ENCODE measurements at regions not wholly inside any gene's neighbourhood (a gene's known extent, or its start where the extent isn't known, plus 50 kb on each side); places are given as distances from the start of the nearest gene placed in this dataset.

- intact Hi-C loops (cut with micrococcal nuclease): no loop called here
- ChIA-PET POLR2A (no interaction called here), CTCF (no interaction called here)
- Histone ChIP-seq H3K4me1 (ENCODE audit: control insufficient read depth in 2 of 2, insufficient read depth in 2 of 2, low read length in 2 of 2) (no peaks in the 10 kb centered on the region), H2AFZ (ENCODE audit: insufficient read depth, low read depth, low read length, poor library complexity, severe bottlenecking) (no peak overlapping the region), H3K4me2 (replicated peaks; ENCODE audit: low read depth, low read length, poor library complexity, severe bottlenecking) (no peak overlapping the region), H3K27me3 (replicated peaks in 1 of 4; ENCODE audit: control extremely low read depth in 1 of 4, control insufficient read depth in 3 of 4, insufficient read depth in 4 of 4, low read length in 3 of 4) (peaks cover 0 to 3% (median 2%) of the 10 kb centered on the region in 4 experiments), H3K27ac (ENCODE audit: low read length in 2 of 2) (no peak overlapping the region), H3K4me3 (ENCODE audit: control extremely low read depth in 1 of 5, extremely low read depth in 1 of 5, insufficient read depth in 1 of 5, low read depth in 2 of 5, low read length in 4 of 5) (no peak overlapping the region), H3K9ac (ENCODE audit: low read length) (no peak overlapping the region), H3K79me2 (ENCODE audit: control insufficient read depth, insufficient read depth, low read length) (no peaks in the 10 kb centered on the region), H4K20me1 (ENCODE audit: control insufficient read depth, insufficient read depth, low read length, poor library complexity, severe bottlenecking) (no peaks in the 10 kb centered on the region), H3K9me3 (ENCODE audit: control extremely low read depth in 1 of 3, control insufficient read depth in 2 of 3, insufficient read depth in 1 of 3, low read length in 2 of 3) (peaks cover 0 to 4% (median 0%) of the 10 kb centered on the region in 3 donors), H3K36me3 (replicated peaks in 1 of 2; ENCODE audit: control extremely low read depth in 1 of 2, control insufficient read depth in 1 of 2, extremely low read depth in 1 of 2, insufficient read depth in 2 of 2, low read length in 1 of 2) (no peaks in the 10 kb centered on the region)
- H3K4me3 Mint-ChIP-seq: no peak overlapping the region
- H3K4me1 Mint-ChIP-seq: no peaks in the 10 kb centered on the region
- H3K27ac Mint-ChIP-seq: no peak overlapping the region
- TF ChIP-seq EZH2 (IDR thresholded peaks at IDR 0.05; ENCODE audit: borderline replicate concordance, insufficient read depth, low read depth, low read length, poor library complexity, severe bottlenecking): no peak
- peaks cover 4% of the 10 kb centered on the region for H3K9me3 Mint-ChIP-seq (ENCODE audit: insufficient read depth)
- peaks cover 30% of the 10 kb centered on the region for H3K27me3 Mint-ChIP-seq
- 100% methylated on average over 1 of the region's 1 CpG for WGBS (ENCODE audit: insufficient coverage)
- ATAC-seq (ENCODE audit: low read depth) (no peak), DNase-seq (no peak)
These were observed 123.2 kb upstream of the SLC7A14 start for GRCh38 chr3:170709046-170709445.

GRCh38 chr3:170707899-170708298, 122.0 kb upstream of the SLC7A14 start:
- Histone ChIP-seq H3K9me3 (ENCODE audit: control extremely low read depth in 1 of 3, control insufficient read depth in 2 of 3, insufficient read depth in 1 of 3, low read length in 2 of 3) (peaks cover 0 to 4% (median 0%) of the 10 kb centered on the region in 3 donors), H3K36me3 (replicated peaks in 1 of 2; ENCODE audit: control extremely low read depth in 1 of 2, control insufficient read depth in 1 of 2, extremely low read depth in 1 of 2, insufficient read depth in 2 of 2, low read length in 1 of 2) (no peaks in the 10 kb centered on the region), H3K79me2 (ENCODE audit: control insufficient read depth, insufficient read depth, low read length) (no peaks in the 10 kb centered on the region), H3K4me2 (replicated peaks; ENCODE audit: low read depth, low read length, poor library complexity, severe bottlenecking) (no peak overlapping the region), H3K9ac (ENCODE audit: low read length) (no peak overlapping the region), H4K20me1 (ENCODE audit: control insufficient read depth, insufficient read depth, low read length, poor library complexity, severe bottlenecking) (no peaks in the 10 kb centered on the region), H3K27ac (ENCODE audit: low read length in 2 of 2) (no peak overlapping the region), H3K27me3 (replicated peaks in 1 of 4; ENCODE audit: control extremely low read depth in 1 of 4, control insufficient read depth in 3 of 4, insufficient read depth in 4 of 4, low read length in 3 of 4) (peaks cover 0 to 3% (median 2%) of the 10 kb centered on the region in 4 experiments), H3K4me3 (ENCODE audit: control extremely low read depth in 1 of 5, extremely low read depth in 1 of 5, insufficient read depth in 1 of 5, low read depth in 2 of 5, low read length in 4 of 5) (no peak overlapping the region), H2AFZ (ENCODE audit: insufficient read depth, low read depth, low read length, poor library complexity, severe bottlenecking) (no peak overlapping the region), H3K4me1 (ENCODE audit: control insufficient read depth in 2 of 2, insufficient read depth in 2 of 2, low read length in 2 of 2) (no peaks in the 10 kb centered on the region)
- intact Hi-C loops (cut with micrococcal nuclease): no loop called here
- ATAC-seq (ENCODE audit: low read depth) (no peak), DNase-seq (no peak)
- H3K4me1 Mint-ChIP-seq: no peaks in the 10 kb centered on the region
- H3K27ac Mint-ChIP-seq: no peak overlapping the region
- peaks cover 23% of the 10 kb centered on the region for H3K27me3 Mint-ChIP-seq
- ChIA-PET POLR2A (no interaction called here), CTCF (no interaction called here)
- 85% methylated on average over 2 of the region's 2 CpGs for WGBS (ENCODE audit: insufficient coverage)
- H3K4me3 Mint-ChIP-seq: no peak overlapping the region
- TF ChIP-seq EZH2 (IDR thresholded peaks at IDR 0.05; ENCODE audit: borderline replicate concordance, insufficient read depth, low read depth, low read length, poor library complexity, severe bottlenecking) (no peak), CTCF (IDR thresholded peaks at IDR 0.05) (no peak)
- H3K9me3 Mint-ChIP-seq (ENCODE audit: insufficient read depth): peaks cover 4% of the 10 kb centered on the region
